Transverse colon (tissue), 4 donors: ENCODE measurements at regions not wholly inside any gene's neighbourhood (a gene's known extent, or its start where the extent isn't known, plus 50 kb on each side); places are given as distances from the start of the nearest gene placed in this dataset.

Experiments
- EP300 ChIP-seq: sonication (generic); formaldehyde crosslinking; IDR thresholded peaks from one replicate; pipeline ENCODE4 v1.6.1; 2017; ENCODE audit warnings: antibody characterized with exemption, low read depth
- POLR2A ChIP-seq: fragments of 450-650 bp; IDR thresholded peaks from one replicate; pipeline ENCODE4 v1.6.1; 2016; ENCODE audit warnings: antibody characterized with exemption, mild to moderate bottlenecking, moderate library complexity
- POLR2AphosphoS5 ChIP-seq, 3 donors: sonication (generic); formaldehyde crosslinking; IDR thresholded peaks; one replicate each; pipeline ENCODE4 v1.6.1; 2016; ENCODE audit warnings: antibody characterized with exemption in 3 of 3
- TF ChIP-seq, protein P1 (sequence below), 5 experiments: fragments of 200-600 bp in 3 of 5; fragments of 450-650 bp in 2 of 5; sonication (generic) in 3 of 5; IDR thresholded peaks; 1 replicate in 2 of 5; 2 replicates in 3 of 5; pipeline ENCODE4 v1.5.1; 2016 to 2017; ENCODE audit warnings: antibody characterized with exemption in 5 of 5, inconsistent platforms in 3 of 5, mild to moderate bottlenecking in 2 of 5, moderate library complexity in 1 of 5

DNA sequence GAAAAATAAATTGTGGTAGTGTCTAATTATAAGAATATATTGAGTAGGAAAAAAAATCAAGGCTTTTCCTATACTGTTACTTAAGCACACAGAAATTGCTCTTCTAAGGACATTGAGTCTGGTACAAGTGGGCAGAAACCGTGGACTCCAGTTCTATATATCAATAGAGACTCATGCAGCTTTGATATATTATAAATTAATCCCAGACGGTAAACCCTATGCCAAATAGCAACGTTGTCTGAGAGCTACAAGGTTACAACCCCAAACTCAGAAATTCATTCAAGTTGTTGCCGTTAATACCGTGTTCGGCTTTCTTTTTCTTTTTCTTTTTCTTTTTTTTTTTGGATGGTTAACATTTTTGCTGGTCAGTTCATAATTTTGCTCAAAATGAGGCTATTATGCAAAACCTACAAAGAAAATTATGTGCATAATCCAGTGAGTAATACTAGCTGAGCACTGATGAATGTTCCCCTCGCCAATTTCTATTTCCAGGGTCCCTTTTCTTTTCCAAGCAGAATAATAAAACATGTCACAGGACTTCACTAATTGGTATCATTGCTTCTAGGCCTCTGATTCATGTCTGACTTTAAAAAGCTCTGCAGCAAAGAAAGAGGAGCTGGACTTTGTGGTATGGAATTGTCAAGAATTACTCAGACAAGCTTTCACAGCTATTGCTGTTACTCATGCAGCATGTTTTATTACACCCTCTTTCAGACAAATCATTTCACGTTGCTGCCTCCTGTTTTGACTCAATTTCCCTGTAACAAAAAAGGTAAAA is 737.7 kb downstream of the NLGN4X start:
- TF ChIP-seq, protein P1, sequence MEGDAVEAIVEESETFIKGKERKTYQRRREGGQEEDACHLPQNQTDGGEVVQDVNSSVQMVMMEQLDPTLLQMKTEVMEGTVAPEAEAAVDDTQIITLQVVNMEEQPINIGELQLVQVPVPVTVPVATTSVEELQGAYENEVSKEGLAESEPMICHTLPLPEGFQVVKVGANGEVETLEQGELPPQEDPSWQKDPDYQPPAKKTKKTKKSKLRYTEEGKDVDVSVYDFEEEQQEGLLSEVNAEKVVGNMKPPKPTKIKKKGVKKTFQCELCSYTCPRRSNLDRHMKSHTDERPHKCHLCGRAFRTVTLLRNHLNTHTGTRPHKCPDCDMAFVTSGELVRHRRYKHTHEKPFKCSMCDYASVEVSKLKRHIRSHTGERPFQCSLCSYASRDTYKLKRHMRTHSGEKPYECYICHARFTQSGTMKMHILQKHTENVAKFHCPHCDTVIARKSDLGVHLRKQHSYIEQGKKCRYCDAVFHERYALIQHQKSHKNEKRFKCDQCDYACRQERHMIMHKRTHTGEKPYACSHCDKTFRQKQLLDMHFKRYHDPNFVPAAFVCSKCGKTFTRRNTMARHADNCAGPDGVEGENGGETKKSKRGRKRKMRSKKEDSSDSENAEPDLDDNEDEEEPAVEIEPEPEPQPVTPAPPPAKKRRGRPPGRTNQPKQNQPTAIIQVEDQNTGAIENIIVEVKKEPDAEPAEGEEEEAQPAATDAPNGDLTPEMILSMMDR (IDR thresholded peaks at IDR 0.05): no peak
- TF ChIP-seq POLR2AphosphoS5 (IDR thresholded peaks at IDR 0.05): no peak
- no peak for TF ChIP-seq POLR2A
- no peak for TF ChIP-seq EP300
